GM19099 (cell line): ENCODE measurements at regions not wholly inside any gene's neighbourhood (a gene's known extent, or its start where the extent isn't known, plus 50 kb on each side); places are given as distances from the start of the nearest gene placed in this dataset.

ENCODE experiments used
- POLR2A ChIP-seq: IDR thresholded peaks from 3 replicates; pipeline ENCODE4 v1.6.1; 2011; ENCODE audit warnings: low read depth; ENCODE audit not compliant: insufficient read length; ENCODE audit errors: extremely low read depth

DNA sequence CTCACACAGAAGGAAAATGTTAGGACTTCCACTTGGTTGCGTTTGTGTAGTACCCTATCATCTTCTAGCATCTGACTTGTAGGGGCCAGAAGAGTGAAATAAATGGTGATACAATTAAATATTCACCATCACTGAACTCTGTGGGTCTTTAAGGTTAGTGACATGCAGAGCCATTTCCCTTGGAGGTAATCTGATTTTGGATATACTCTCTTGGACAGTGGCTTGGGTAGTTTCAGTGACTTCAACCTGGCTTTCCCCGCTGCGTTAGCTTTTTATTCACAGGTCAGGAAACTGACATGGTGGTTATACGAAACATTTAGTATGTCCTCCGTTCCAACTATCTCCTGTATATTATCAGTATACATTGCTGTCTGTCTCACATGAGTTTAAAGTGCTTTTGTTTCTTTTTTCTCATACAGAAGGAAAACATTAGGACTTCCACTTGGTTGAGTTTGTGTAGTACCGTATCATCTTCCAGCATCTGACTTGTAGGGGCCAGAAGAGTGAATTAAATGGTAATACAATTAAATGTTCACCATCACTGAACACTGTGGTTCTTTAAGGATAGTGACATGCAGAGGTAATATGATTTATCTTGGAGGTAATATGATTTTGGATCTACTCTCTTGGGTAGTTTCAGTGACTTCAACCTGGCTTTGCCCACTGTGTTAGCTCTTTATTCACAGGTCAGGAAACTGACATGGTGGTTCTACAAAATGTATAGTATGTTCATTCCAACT, 883.6 kb downstream of the TAF11L14 start:
- TF ChIP-seq POLR2A: no peak

DNA sequence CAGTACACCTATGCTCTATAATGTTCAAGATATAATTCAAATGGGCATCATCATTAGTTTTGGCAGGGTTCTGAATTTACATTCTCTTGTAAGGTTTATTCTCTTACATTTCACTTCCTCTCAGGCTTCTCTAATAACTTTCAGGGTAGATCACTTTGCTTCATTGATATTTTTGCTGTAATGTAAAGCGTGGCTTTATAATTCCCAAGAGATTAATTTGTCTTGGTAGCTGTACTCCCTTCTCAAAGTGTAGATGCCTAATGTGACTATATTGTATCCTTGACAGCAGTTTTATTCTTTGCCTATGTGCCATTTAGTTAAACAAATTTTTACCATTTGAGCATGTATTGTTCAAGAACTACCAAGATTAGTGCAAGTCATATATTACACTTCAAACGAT, 889.1 kb downstream of the TAF11L14 start:
- TF ChIP-seq POLR2A: no peak

DNA sequence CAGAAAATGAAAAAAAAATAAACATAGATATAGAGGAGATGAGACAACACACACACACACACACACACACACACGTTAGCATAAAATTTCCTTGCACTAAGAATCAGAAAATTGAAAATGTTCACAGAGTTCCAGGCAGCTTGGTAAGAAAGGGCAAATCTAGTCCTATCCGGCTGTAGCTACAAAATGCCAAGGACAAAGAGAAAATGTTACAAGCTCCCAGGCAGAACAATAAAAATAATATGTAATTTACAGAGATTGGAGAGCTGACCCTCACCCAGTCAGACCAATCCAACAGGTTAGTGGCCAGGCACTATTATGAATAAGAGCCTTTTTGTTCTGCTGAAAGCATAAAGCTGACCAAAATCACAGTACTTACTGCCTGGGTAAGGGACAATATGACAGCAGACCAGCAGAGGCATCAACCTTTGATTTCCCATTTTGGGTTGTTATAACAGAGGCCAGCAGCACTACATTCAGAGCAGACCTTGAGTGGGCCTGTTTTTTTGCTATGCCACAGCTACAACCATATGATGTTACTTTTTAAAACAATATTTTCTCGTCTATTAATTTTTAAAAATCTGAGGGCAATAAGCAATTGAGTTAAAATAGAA, 892.6 kb downstream of the TAF11L14 start:
- TF ChIP-seq POLR2A: no peak

DNA sequence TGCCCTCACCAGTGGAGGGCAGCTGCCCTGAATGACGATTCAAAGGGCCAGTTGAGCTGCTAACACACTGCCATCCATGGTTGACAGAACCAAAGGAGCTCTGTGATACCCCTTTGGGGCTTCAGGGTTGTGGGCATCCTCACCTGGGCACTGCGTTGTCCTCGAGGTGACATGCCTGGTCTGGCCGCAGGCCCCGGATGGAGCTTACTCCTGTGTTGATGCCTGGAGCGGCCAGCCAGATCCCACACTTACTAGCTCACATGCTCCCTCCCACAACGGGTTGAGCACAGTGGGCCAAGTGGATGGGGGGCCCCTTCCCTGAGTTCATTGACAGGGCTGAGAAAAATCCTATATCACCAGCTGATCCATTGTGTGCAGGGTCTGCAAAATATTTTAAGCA, 898.9 kb downstream of the TAF11L14 start:
- TF ChIP-seq POLR2A: no peak

DNA sequence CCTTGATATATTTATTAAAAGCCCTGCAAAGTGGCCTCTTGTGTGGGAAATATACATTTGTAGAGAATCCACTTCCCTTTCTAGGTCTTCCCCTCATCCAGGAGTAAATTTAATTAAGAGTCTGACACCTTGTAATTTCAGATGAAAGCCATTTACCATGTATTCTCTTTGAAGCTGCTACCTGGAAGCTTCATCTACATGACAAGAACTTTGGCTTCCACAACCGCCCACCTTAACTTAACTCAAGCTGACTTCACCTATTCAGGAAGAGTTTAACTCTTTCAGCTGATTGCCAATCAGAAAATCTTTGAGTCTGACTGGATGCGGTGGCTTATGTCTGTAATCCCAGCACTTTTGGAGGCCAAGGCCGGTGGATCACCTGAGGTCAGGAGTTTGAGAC, 899.9 kb downstream of the TAF11L14 start:
- no peak for TF ChIP-seq POLR2A

DNA sequence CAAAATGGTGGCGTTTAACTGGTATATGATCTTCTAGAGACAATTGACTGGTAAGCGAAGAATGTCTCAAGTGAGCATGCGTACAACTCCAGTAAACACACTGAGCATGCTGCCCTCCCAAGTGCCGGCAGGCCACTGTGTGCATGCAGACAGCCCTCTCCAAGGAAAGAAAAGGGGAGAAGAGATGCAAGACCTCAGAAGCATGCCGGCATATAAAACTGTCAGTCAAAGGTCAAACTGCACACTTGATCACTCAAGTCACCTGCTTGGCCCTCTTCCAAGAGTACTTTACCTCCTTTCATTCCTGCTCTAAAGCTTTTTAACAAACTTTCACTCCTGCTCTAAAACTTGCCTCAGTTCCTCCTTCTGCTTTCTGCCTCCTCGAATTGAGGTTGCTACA, 910.2 kb downstream of the TAF11L14 start:
- TF ChIP-seq POLR2A: no peak

DNA sequence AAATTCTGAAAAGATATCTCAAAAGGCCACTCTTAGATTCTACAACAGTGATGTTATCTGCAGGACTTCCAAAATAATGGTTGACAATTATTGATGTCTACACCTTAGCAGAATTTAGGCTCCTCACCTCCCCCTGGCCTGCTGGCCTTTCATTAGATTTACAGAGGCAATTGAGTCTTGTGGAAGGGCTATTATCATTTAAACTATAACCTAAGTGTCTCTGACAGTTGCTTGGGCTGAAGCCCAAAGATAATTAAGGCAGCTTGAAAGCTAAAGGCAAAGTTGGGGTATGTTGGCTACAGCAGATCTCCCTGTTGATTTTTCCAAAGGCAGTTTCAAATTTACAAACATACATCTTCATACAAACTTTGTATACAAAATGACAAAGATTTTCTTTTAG, 912.3 kb downstream of the TAF11L14 start:
- TF ChIP-seq POLR2A: no peak

DNA sequence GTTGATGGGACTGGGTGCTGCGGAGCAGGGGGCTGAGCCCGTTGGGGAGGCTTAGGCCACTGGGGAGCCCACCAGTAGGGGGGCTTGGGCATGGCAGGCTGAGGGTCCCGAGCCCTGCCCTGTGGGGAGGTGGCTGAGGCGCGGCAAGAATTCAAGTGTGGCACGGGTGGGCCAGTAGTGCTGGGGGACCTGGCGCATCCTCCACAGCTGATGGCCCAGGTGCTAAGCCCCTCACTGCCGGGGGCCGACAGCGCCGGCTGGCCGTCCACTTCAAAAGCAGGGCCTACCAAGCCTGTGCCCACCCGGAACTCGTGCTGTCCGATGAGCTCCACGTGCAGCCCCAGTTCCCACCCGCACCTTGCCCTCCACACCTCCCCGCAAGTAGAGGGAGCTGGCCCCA, 917.5 kb downstream of the TAF11L14 start:
- TF ChIP-seq POLR2A: no peak

DNA sequence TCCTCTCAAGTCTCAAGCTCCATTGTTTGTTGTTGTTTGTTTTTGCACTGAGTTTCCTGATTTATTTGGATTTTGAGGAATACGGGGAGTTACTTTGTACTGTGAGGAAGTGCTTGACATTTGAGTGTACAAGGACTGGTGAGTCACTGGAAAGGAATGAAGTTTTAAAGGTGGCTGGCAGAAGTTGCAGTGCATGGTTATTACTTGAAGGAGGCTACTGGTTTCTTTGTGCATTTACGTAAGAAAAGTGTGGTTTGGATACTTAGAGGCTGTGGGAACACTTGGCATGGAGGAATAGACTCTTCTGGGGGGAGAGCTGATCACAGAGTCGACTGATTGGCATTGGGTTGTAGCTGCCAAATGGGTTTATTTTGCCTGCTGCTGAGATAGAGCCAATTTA, 919.0 kb downstream of the TAF11L14 start:
- no peak for TF ChIP-seq POLR2A

DNA sequence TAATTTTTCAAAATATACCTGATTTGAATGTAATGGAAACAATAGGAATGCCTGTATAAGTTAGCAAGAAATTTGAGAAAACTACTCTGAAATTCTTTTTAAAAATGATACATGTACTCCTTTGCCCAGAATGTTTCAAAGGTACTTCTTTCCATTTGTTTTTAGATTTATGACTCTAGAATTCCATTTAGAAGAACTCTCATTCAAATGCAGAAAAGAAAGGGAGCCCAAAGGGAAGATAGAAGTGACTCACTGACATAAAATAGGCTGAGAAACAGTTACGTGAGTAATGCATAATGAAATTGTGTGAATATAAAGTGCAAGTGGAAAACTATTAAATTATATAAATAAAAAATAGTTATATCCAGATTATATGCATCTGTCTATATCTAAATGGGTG, 926.3 kb downstream of the TAF11L14 start:
- no peak for TF ChIP-seq POLR2A

DNA sequence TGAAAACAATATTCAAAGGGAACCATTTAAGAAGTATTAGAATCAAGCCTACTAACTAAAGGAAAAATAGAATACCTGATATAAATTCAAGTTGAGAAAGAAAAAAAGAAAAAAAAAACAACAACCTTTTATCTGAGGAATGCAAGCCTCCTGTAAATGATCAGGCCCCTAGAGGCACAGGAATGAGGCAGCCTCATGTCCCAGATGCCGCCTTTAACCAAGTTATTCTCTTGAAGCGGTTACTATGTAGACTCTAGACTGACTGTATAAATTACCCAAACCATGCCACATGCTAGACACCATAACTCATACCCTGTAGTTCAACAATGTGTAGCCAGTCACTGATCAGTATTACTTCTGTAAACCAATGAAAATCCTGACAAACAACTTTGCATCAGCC, 929.6 kb downstream of the TAF11L14 start:
- TF ChIP-seq POLR2A: no peak

DNA sequence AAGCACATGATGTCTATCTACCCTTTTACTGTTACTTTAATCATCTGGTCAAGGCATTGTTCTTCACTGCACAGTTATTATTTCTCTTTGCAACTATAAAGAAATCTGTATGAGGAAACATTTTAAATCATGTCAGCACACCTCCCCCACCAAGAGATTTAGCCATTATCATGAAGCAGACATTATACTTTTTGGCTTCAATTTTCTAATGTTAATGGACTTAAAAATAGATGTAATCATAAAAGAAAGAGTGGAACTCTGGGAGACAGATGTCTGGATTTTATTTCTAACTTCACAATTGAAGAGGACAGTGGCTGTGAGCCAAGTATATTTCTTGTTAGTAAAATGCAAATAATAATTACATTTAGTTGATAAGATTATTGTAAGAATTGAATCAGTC, 932.4 kb downstream of the TAF11L14 start:
- TF ChIP-seq POLR2A: no peak

DNA sequence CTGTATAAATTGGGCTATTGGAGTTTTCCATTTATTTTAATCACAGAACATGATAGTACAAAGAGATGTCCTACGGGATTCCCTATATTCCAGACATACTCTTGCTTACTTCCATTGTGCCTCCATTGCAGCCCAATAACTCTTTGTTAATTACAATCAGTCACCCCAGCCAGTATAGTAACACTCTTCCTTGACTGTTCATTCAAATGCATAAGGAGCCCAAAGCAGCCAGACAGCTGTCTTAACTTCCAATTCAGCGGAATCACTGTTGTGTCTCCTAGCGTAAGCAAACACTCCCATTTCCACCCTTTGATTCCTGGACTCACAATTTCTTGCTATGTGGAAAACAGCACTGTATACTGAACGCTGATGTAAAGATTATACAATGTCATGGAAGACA, 942.3 kb downstream of the TAF11L14 start:
- no peak for TF ChIP-seq POLR2A

DNA sequence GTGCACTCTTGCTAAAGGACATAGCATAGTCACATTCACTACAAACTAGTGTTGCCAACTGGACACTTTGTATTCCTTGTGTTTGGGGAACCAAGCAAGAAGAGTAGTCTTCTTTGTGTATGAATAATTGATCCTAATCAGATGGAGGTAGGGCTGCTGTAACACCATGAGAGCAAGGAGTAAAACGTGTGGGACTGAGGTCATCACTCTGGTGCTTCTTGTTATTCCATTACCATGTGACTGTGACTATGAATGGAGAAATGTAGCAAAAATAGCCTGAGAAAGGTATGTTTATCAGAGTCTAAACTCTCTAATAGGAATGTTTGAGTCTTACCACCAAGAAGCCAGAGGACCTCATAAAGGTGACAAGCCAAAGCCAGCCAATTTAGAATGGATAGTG, 966.9 kb downstream of the TAF11L14 start:
- no peak for TF ChIP-seq POLR2A

DNA sequence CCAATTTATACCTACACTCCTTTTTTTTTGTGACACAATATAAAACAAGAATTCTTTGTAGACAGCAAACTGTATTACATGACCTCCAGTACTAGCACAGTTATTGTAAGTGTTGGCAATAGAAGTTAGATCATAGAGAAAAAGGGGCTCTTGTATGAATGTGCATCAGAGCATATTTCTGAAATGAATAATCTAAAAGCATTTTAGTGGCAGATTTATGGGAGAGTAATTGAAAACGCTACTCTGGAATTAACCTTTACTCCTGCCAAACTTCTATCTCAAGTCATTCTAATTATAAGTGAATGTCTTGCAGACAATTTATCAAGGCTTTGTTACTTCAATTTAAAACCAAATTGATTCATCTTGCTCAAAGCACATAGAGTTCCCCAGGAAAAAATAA, 968.1 kb downstream of the TAF11L14 start:
- no peak for TF ChIP-seq POLR2A

DNA sequence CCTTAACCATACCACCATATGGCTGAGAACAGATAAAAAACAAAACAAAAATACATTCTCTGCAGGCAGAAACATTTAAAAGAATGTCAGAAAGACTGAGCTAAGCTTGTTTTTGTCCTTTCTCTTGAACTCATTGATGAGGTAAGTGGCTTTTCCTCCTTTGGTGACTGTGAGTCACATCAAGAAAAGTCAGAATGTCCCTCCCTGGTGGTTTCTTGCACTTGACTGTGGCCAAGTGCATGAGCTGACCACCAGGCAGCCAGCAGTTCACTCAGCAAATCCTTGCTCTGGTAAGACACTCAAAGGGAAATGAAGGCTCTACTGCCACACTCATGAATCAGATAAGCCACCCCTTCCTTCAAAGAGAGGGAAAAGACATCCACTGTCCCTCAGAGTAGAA, 970.9 kb downstream of the TAF11L14 start:
- no peak for TF ChIP-seq POLR2A

DNA sequence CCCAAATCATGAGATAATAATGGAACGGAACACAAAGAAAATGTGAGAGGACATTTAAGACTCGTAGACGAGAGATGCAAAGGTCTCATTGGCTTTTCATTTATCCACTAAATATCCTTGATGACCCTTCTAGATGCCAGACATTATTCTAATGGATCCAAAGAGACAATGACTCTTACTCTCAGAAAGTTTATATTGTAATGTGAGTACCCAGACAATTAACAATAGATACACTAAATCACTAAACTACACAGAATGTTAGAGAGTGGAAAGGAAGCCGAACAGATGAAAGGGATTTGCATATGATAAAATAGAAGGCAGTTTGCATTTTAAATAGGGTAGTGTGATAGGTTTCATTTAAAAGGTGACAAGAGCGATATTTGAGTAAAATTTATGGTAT, 973.3 kb downstream of the TAF11L14 start:
- no peak for TF ChIP-seq POLR2A
